GM21786 (cell line): ENCODE measurements at regions not wholly inside any gene's neighbourhood (a gene's known extent, or its start where the extent isn't known, plus 50 kb on each side); places are given as distances from the start of the nearest gene placed in this dataset.

Experiments used
- ATAC-seq: cut with Tn5 transposase; IDR thresholded peaks from one replicate; pipeline ENCODE4 v1.9.1; 2021; ENCODE audit not compliant: unreplicated experiment

- no peak for ATAC-seq
Measured at GRCh38 chr20:24339210-24339641, 130.2 kb upstream of the SYNDIG1 start.

GRCh38 chr20:24337551-24337950 is 131.9 kb upstream of the SYNDIG1 start:
- ATAC-seq = no peak

- no peak for ATAC-seq
Measured at GRCh38 chr20:24337069-24337468, 132.4 kb upstream of the SYNDIG1 start.

- no peak for ATAC-seq
Measured at GRCh38 chr20:24334830-24335229, 134.6 kb upstream of the SYNDIG1 start.

GRCh38 chr20:24332956-24333355 is 136.5 kb upstream of the SYNDIG1 start:
- no peak for ATAC-seq

- ATAC-seq = no peak
Measured at GRCh38 chr20:24331939-24332338, 137.5 kb upstream of the SYNDIG1 start.

GRCh38 chr20:24328901-24329300 is 140.5 kb upstream of the SYNDIG1 start:
- ATAC-seq = no peak

GRCh38 chr20:24321973-24322372 is 147.5 kb upstream of the SYNDIG1 start:
- ATAC-seq = no peak

- no peak for ATAC-seq
Measured at GRCh38 chr20:24318569-24319352, 150.7 kb upstream of the SYNDIG1 start.

GRCh38 chr20:24317224-24317623 is 152.2 kb upstream of the SYNDIG1 start:
- ATAC-seq = no peak

- no peak for ATAC-seq
Measured at GRCh38 chr20:24316731-24317130, 152.7 kb upstream of the SYNDIG1 start.

- ATAC-seq = no peak
Measured at GRCh38 chr20:24314053-24314452, 155.4 kb upstream of the SYNDIG1 start.

GRCh38 chr20:24309596-24309995 is 159.8 kb upstream of the SYNDIG1 start:
- no peak for ATAC-seq

- ATAC-seq = no peak
Measured at GRCh38 chr20:24305371-24305770, 164.1 kb upstream of the SYNDIG1 start.

- ATAC-seq = no peak
Measured at GRCh38 chr20:24304291-24304690, 165.1 kb upstream of the SYNDIG1 start.

- no peak for ATAC-seq
Measured at GRCh38 chr20:24303393-24304170, 165.8 kb upstream of the SYNDIG1 start.

GRCh38 chr20:24297993-24298392 is 171.4 kb upstream of the SYNDIG1 start:
- no peak for ATAC-seq

- no peak for ATAC-seq
Measured at GRCh38 chr20:24296477-24297261, 172.8 kb upstream of the SYNDIG1 start.

- ATAC-seq = no peak
Measured at GRCh38 chr20:24291014-24291413, 178.4 kb upstream of the SYNDIG1 start.

- ATAC-seq = no peak
Measured at GRCh38 chr20:24289737-24290481, 179.5 kb upstream of the SYNDIG1 start.

- no peak for ATAC-seq
Measured at GRCh38 chr20:24283186-24283585, 186.2 kb upstream of the SYNDIG1 start.
